GM12878 (cell line): ENCODE measurements at regions not wholly inside any gene's neighbourhood (a gene's known extent, or its start where the extent isn't known, plus 50 kb on each side); places are given as distances from the start of the nearest gene placed in this dataset.
A peak's percentile ranks its signal among the peaks of the same experiment; 100 is the strongest.

Experiments used
- BACH1 ChIP-seq: fragments of 450-650 bp; IDR thresholded peaks from 2 replicates; pipeline ENCODE4 v1.6.1; 2017; ENCODE audit warnings: mild to moderate bottlenecking, borderline replicate concordance
- BHLHE40 ChIP-seq, 2 experiments: fragments of 450-650 bp in 1 of 2; IDR thresholded peaks; 2 replicates each; pipeline ENCODE4 v1.6.1; 2011 to 2017; ENCODE audit warnings: low read depth in 2 of 2, borderline replicate concordance in 1 of 2, improper control_type of control experiment in 1 of 2, low read length in 1 of 2, mild to moderate bottlenecking in 1 of 2
- E2F8 ChIP-seq: fragments of 450-650 bp; IDR thresholded peaks from 2 replicates; pipeline ENCODE4 v1.6.1; 2018; ENCODE audit warnings: mild to moderate bottlenecking, low read depth, moderate library complexity; ENCODE audit not compliant: partially characterized antibody
- EED ChIP-seq: sonication (generic); IDR thresholded peaks from 2 replicates; pipeline ENCODE4 v1.6.1; 2016; ENCODE audit warnings: antibody characterized with exemption, low read depth
- FOS ChIP-seq: IDR thresholded peaks from 3 replicates; pipeline ENCODE4 v1.6.1; 2011; ENCODE audit warnings: borderline replicate concordance; ENCODE audit not compliant: insufficient read length; ENCODE audit errors: extremely low read depth
- GATAD2B ChIP-seq: fragments of 450-650 bp; conservative IDR thresholded peaks from 2 replicates; pipeline ENCODE4 v1.6.1; 2017; ENCODE audit warnings: low read depth, mild to moderate bottlenecking, moderate library complexity
- IKZF1 ChIP-seq: fragments of 450-650 bp; conservative IDR thresholded peaks from 2 replicates; pipeline ENCODE4 v1.6.1; 2017; ENCODE audit warnings: antibody characterized with exemption, mild to moderate bottlenecking
- MTA2 ChIP-seq: fragments of 450-650 bp; IDR thresholded peaks from 2 replicates; pipeline ENCODE4 v1.6.1; 2016; ENCODE audit warnings: low read depth, mild to moderate bottlenecking, moderate library complexity
- PAX5 ChIP-seq: IDR thresholded peaks from 2 replicates; pipeline ENCODE4 v1.6.1; 2011; ENCODE audit warnings: low read depth, low read length, borderline replicate concordance
- POLR2AphosphoS2 ChIP-seq: IDR thresholded peaks from 2 replicates; pipeline ENCODE4 v1.6.1; 2011; ENCODE audit warnings: low read depth, mild to moderate bottlenecking, low read length, improper control_type of control experiment, moderate library complexity
- POLR2AphosphoS5 ChIP-seq: IDR thresholded peaks from 2 replicates; pipeline ENCODE4 v1.6.1; 2011; ENCODE audit warnings: mild to moderate bottlenecking, low read length, inconsistent platforms
- RAD51 ChIP-seq: fragments of 450-650 bp; IDR thresholded peaks from 2 replicates; pipeline ENCODE4 v1.6.1; 2016; ENCODE audit warnings: moderate library complexity, mild to moderate bottlenecking, inconsistent platforms
- RELB ChIP-seq: fragments of 450-650 bp; IDR thresholded peaks from 2 replicates; pipeline ENCODE4 v1.6.1; 2017; ENCODE audit warnings: low read depth, mild to moderate bottlenecking, moderate library complexity
- SMARCA5 ChIP-seq: fragments of 450-650 bp; IDR thresholded peaks from 2 replicates; pipeline ENCODE4 v1.6.1; 2017; ENCODE audit warnings: mild to moderate bottlenecking
- SPI1 ChIP-seq: IDR thresholded peaks from 2 replicates; pipeline ENCODE4 v1.6.1; 2011; ENCODE audit warnings: low read depth, mild to moderate bottlenecking, low read length, moderate library complexity, borderline replicate concordance; ENCODE audit not compliant: insufficient read depth
- TCF12 ChIP-seq: IDR thresholded peaks from 2 replicates; pipeline ENCODE4 v1.6.1; 2011; ENCODE audit warnings: low read depth, mild to moderate bottlenecking, low read length
- ZBTB11 ChIP-seq: fragments of 450-650 bp; formaldehyde crosslinking; IDR thresholded peaks from 2 replicates; pipeline ENCODE4 v1.5.0; 2022; ENCODE audit warnings: mild to moderate bottlenecking, missing genetic modification characterization
- ZBTB40 ChIP-seq: fragments of 450-650 bp; IDR thresholded peaks from 2 replicates; pipeline ENCODE4 v1.6.1; 2016; ENCODE audit warnings: mild to moderate bottlenecking, moderate library complexity, borderline replicate concordance

GRCh38 chr16:72609933-72610332, 438.0 kb upstream of the PMFBP1 start (continued):
- TF ChIP-seq ZBTB40 (no peak), TCF12 (0 out of 2 replicates have a peak, but pooled peaks have one; percentile 17), E2F8 (no peak), IKZF1 (peak; percentile 55), BHLHE40 (IDR thresholded peaks at IDR 0.05; ENCODE audit: borderline replicate concordance in 1 of 2, low read depth in 2 of 2, low read length in 1 of 2) (peak; percentile 49 to 71; a peak in 3 of 4 replicates), ZBTB11 (CRISPR knock-in tag) (no peak), PAX5 (0 out of 2 replicates have a peak, but pooled peaks have one; percentile 27), POLR2AphosphoS2 (no peak), POLR2AphosphoS5 (no peak), EED (peak; percentile 43; the same call in 1 of the 2 replicates), FOS (no peak), SPI1 (peak; percentile 88), BACH1 (no peak), GATAD2B (no peak), MTA2 (peak; percentile 31; the same call in 1 of the 2 replicates), RELB (peak; percentile 76), RAD51 (peak; percentile 94), SMARCA5 (no peak)
